COR-L47 (cell line): ENCODE measurements at regions not wholly inside any gene's neighbourhood (a gene's known extent, or its start where the extent isn't known, plus 50 kb on each side); places are given as distances from the start of the nearest gene placed in this dataset.

Experiments used
- DNase-seq: peaks from one replicate; lab custom pipeline; 2025; lab: John Stamatoyannopoulos, UW

DNA sequence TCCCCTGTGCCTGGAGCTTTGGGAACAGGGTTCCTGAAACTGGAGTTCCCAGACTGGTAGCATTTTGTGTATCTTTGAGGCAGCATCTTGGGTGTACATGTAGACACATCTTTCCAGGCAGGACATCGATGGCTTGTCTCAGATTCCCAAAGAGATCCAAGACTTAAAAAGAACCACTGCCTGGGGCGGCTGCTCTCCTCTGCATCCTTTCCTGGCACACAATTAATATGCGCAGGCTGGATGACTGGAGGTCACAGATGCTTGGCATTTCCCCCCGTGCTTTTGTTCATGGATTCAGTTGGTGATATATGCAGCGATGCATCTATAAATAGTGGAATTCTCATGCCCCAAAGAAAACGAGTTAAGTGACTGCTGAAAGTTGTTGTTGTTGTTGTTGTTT is 80.5 kb downstream of the CLDN34 start:
- DNase-seq, result no peak

DNA sequence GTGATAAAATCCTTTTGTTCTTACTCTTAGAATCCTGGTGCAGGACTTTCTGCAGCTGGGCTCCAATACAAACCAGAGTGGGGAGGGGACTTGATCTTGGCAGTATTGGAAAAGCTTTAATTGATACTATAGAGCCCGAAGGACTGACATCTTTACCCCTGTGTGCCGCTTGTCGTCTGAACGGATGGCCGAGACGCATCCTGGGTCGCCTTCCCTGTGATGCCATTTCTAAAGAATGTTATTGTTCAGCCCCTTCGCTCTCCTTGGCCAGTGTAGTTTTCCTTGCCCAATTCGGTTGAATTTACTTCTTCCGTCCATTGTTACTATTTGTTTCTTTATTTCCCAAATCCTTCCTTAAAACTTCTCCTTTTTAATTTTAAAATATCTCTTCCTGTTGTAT is 80.9 kb downstream of the CLDN34 start:
- no peak for DNase-seq

GRCh38 chrX:10048707-10049106 is 81.5 kb downstream of the CLDN34 start:
- DNase-seq, result no peak

GRCh38 chrX:10049236-10049635 is 82.1 kb downstream of the CLDN34 start:
- DNase-seq, result no peak

DNA sequence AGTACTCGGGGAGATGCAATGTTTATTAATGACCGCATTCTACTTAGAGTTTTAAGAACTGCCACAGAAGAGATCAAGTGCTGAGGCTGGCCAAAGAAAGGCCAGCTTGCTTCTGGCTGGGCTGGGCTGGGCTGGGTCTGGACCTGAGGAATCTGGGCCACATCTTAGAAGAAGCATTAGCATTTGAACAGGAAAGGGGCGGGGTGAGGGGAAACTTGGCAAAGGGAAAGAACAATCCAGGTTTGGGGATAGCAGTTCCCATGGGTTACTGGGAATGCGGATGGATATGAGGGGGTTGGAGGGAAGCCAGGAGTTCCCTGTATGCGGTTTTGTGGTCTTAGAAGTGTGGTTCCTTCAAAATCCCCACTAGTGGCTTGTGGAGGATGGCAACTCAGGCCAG is 83.3 kb downstream of the CLDN34 start:
- DNase-seq, result no peak

DNA sequence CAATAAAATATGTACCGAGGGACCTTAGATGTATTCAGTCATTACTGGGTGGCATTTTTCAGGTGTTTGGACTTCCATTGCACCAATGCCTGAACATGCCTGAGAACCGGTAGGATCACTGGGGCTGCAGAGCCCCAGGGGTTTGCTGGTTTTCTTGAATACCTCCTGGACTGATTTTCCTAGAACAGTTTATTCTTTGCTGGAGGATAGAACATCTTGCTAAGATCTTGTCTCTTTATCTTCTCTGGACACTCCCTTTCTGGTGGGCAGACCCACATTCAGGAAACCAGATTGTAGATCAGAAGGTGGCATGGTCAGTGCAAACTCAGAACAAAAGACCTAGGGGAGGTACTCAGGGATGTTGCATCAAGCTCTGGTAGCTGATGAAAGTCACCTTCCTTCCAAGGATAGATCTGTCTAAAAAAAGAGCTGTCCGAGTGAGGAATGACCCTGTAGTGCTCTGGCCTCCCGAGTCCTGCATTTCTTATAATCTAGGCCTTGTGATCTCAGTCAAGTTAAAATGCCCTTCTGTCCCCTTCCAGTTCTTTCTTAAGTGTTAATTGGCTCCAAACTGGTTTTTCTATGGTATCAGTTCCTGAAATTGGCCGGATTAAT is 84.8 kb downstream of the CLDN34 start:
- DNase-seq, result no peak

DNA sequence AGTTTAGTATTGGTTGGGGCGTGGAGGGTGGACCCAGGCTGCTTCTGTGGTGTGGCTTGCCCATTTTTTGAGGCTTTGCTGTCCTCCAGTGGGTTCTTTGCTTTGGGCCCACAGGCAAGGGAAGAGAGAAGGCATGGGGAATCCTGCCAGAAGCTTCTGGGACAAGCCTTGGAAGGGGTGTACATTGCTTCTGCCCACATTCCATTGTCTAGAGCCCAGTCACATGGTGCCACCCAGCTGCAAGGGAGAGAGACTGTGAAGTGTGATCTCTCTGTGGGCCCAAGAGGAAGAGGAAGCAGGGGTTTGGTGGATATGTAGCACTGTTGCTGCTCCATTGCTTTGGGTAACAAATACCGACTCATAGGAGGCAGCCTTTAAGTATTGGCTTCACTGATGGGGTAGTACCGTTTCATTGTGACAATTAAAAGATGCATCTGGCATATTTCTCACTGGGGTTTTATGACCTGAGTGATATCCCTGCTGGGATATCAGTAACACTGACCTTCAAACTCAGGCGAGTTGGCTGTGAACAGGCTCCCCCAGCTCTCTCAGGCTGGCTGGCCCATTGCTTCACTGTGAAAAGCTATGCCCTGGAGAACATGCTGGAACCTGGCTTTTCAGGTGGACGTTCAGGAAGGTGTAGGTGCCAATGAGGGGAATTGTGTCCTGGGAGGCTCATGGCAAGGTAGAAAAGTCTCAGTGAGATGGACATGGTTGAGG is 85.9 kb downstream of the CLDN34 start:
- no peak for DNase-seq

DNA sequence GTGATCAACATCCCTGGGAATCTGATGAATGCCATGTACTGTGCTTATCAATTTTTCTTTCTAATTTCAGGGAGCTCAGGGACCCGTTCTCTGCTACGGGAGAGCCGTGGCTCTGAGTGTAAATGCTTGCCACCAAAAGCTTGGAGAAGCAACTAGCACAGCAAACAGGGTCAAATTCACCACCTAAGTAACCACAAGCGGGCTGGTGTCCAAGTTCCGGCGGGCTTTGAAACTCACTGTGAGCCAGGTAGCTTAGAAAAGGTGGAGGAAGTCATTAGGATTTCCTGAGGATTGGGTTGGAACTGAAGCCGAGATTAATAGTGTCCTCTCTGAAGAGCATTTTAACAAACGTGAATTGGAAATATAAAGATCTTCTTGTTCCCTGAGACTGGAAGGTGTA is 87.2 kb downstream of the CLDN34 start:
- no peak for DNase-seq

- no peak for DNase-seq
These were observed 88.3 kb downstream of the CLDN34 start for GRCh38 chrX:10055430-10055829.

DNA sequence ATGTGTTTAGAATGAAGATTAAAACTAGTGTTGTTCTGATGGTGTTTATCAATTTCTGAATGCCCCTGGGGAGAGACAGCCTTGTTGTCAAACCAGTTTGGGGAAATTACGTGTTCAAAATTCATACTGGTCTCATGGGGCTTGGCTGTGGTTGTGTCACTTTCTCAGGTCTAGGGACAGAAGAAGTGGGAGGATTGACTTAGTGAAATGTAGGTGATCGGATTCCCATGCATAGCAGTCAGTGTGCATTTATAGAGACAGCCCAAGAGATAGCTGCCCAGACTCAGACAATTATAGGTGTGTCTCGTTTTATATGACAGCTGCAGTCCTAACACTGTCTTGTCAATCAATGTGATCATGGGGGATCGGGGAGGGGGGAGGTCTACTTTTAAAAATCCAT is 94.4 kb upstream of the CLCN4 start:
- no peak for DNase-seq

- DNase-seq, result no peak
These were observed 93.8 kb upstream of the CLCN4 start for GRCh38 chrX:10062980-10063379.

DNA sequence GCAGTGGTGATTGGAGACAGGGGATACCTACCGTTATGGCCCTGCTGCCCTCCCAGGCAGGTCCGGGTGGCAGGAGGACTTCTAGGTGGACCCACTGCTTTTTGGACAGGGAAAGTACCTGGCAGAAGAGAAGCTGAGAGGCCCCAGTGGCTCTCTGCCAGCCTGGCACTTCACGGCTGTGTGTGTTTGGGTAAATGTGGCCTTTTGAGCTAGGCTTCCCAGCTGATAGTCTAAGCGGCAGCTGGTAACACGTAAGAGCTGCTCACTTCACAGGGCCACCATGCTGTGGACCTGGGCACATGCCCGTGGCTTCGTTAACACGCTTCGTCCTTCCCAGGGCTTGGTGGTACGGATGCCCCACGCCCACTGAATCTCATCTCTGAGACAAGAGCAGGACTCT is 92.0 kb upstream of the CLCN4 start:
- DNase-seq, result no peak

GRCh38 chrX:10070714-10071436 is 85.9 kb upstream of the CLCN4 start:
- no peak for DNase-seq

DNA sequence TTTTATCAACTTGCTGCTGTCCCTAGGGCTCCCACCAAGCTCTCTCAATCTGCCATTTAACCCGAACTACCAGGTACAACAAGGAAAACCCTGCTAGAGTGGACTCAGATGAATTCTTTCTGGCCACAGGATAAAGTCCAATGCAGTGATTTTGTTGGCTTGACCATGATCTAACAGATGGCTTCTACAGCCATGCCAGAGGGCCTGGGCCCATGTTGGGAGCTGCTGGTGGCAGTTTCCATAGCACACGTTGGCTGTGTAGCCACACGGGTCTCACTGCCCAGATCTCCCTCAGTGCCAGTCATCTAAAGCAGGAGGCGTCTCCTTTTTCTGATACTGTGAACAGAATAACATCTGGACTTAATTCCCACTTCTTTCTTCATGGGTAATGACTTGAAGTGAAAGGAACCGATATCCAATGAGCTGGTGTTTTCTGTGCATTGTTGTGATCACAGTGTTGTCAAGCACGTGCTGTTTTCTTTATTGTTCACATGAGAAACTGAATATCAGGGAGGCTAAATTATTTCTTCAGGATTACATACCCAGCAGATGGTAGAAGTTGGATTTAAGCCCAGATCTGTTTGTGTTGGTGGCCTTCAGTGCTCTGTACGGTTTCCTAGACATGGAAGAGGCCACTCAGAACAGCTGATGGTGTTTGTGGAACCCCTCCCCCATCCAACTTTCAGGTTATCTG is 85.2 kb upstream of the CLCN4 start:
- peak; percentile 41 for DNase-seq

DNA sequence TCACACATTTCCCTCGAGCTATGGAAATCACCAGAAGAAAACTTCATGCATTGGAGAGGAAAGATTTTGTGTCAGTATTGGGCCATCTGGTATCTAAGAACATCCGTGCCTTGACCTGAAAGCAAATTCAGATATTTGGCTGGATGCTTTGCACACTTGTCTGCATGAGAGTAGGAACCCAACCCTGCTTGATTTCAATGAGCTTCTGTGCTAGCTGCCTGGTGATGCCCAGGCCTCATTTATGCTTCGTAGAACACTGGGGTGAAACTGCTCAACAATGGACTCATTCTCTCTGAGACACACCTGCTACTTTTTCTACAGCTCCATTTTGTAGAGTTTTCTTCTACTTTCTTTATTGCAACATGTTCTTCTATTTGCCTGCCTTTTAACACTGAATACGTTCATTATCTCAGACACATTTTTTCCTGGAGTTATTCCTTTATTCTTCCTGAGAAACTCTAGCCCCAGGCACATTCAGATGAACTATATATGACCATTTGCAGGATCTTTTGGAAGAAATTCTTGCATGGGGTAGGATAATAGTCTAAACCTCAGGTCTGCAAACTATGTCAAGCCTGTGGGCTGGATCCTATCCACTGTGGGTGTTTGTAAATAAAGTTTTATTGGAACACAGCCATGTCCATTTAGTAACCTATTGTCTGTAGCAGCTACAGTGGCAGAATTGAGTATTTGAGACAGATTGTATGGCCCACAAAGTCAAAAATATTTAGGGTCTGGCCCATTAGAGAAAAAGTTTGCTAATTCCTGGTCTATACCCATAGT is 83.8 kb upstream of the CLCN4 start:
- DNase-seq, result no peak

GRCh38 chrX:10073671-10074070 is 83.1 kb upstream of the CLCN4 start:
- DNase-seq, result no peak

DNA sequence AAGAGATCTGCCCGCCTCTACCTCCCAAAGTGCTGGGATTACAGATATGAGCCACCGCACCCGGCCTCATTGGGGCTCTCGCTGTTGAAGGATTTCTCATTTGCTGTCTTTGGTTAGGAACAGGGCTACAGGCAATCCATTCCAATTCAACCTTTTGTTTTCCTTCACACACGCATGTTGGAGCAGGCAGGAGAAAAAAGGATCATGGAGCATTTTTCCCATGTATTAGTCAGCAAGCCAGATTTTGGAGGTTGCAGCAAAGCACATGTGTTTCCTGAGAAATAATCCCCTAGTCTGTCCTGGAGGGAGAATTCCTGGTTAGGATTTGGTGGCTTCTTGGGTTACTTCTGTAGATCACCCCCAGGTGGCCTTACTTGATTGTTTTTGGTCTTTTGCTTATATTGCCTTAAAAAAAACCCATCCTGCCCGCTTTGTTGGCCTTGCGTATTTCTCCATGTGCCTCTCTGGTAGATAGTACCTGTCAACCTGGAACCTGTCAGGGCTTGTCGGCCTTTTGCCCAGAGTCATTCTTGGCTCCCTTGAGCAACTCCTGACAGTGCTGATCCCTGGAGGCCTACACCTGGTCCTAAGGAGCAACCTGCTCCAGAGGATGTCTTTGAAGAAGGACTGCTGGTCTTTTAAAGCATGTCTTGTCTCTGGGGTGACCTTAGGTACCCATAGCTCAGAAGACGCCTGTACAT is 82.4 kb upstream of the CLCN4 start:
- DNase-seq, result no peak

GRCh38 chrX:10076765-10077164 is 80.0 kb upstream of the CLCN4 start:
- DNase-seq, result no peak

GRCh38 chrX:10077425-10078188 is 79.2 kb upstream of the CLCN4 start:
- no peak for DNase-seq

- DNase-seq, result no peak
These were observed 78.5 kb upstream of the CLCN4 start for GRCh38 chrX:10078266-10078665.

DNA sequence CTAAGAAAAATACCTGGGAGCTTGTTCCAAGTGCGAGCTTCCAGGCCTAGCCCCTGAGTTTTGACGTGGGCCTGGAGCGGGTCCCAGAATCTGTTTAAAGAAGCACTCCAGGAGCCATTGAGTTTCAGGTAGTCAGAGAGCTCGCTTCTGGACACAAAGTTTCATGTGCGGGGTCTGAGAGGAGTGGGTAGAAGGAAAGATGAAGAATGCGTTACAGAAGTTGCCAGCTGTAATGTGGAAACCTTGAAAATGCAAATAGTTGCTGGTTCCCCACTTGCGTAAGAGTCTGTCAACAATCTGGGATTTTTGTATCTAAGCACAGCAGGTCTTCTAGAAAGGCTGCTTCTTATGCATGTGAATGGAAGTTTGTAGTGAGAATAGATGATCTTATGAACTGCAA is 77.5 kb upstream of the CLCN4 start:
- no peak for DNase-seq
